Hepatocyte (in vitro differentiated cells): ENCODE measurements at regions not wholly inside any gene's neighbourhood (a gene's known extent, or its start where the extent isn't known, plus 50 kb on each side); places are given as distances from the start of the nearest gene placed in this dataset.

ENCODE experiments used
- DNase-seq: peaks from one replicate; pipeline ENCODE4 v3.0.0-alpha.2; 2016; ENCODE audit warnings: low spot score
- H2AFZ ChIP-seq: fragments of 200-600 bp; sonication (generic); 2 replicates; pipeline ENCODE4 v1.6.0; 2016; ENCODE audit warnings: antibody characterized with exemption, mild to moderate bottlenecking
- H3K27ac ChIP-seq: fragments of 200-600 bp; sonication (generic); 2 replicates; pipeline ENCODE4 v1.5.1; 2016; ENCODE audit warnings: mild to moderate bottlenecking
- H3K27me3 ChIP-seq: fragments of 200-600 bp; sonication (generic); 2 replicates; pipeline ENCODE4 v1.6.1; 2016
- H3K36me3 ChIP-seq: fragments of 200-600 bp; sonication (generic); replicated peaks from 2 replicates; pipeline ENCODE4 v1.5.1; 2016; ENCODE audit warnings: low read depth; ENCODE audit not compliant: insufficient read depth
- H3K4me1 ChIP-seq: fragments of 200-600 bp; sonication (generic); 2 replicates; pipeline ENCODE4 v1.5.1; 2016; ENCODE audit warnings: mild to moderate bottlenecking, moderate library complexity; ENCODE audit not compliant: insufficient read depth
- H3K4me2 ChIP-seq: fragments of 200-600 bp; sonication (generic); 2 replicates; pipeline ENCODE4 v1.6.0; 2016
- H3K4me3 ChIP-seq: fragments of 200-600 bp; sonication (generic); 2 replicates; pipeline ENCODE4 v1.5.1; 2016; ENCODE audit warnings: mild to moderate bottlenecking
- H3K79me2 ChIP-seq: fragments of 200-600 bp; sonication (generic); 2 replicates; pipeline ENCODE4 v1.6.0; 2017; ENCODE audit warnings: mild to moderate bottlenecking
- H3K9me2 ChIP-seq: fragments of 200-600 bp; sonication (generic); replicated peaks from 2 replicates; pipeline ENCODE4 v1.6.0; 2017; ENCODE audit warnings: mild to moderate bottlenecking; ENCODE audit not compliant: insufficient read depth
- H3K9me3 ChIP-seq: fragments of 200-600 bp; sonication (generic); 2 replicates; pipeline ENCODE4 v1.5.1; 2016; ENCODE audit warnings: low read depth, mild to moderate bottlenecking
- H4K20me1 ChIP-seq: fragments of 200-600 bp; sonication (generic); 2 replicates; pipeline ENCODE4 v1.6.0; 2016; ENCODE audit warnings: mild to moderate bottlenecking; ENCODE audit not compliant: insufficient read depth, poor library complexity, severe bottlenecking
- CTCF ChIP-seq: fragments of 200-600 bp; sonication (generic); IDR thresholded peaks from 2 replicates; pipeline ENCODE4 v1.5.1; 2016; ENCODE audit warnings: antibody characterized with exemption, mild to moderate bottlenecking; ENCODE audit not compliant: poor library complexity
- EZH2 ChIP-seq: fragments of 200-600 bp; sonication (generic); IDR thresholded peaks from 2 replicates; pipeline ENCODE4 v1.6.1; 2016; ENCODE audit warnings: antibody characterized with exemption, mild to moderate bottlenecking, borderline replicate concordance
- EZH2phosphoT487 ChIP-seq: fragments of 200-600 bp; sonication (generic); IDR thresholded peaks from one replicate; pipeline ENCODE4 v1.6.1; 2018; ENCODE audit warnings: antibody characterized with exemption, mild to moderate bottlenecking, low read depth, moderate library complexity; ENCODE audit not compliant: unreplicated experiment, severe bottlenecking
- WGBS: methylation state at CpG from one replicate; pipeline ENCODE4 v1.1.6; 2016; ENCODE audit warnings: low lambda C conversion rate; ENCODE audit errors: missing lambda C conversion rate; 5-methylcytosine and 5-hydroxymethylcytosine counted together

- H3K9me2 ChIP-seq, result no peaks in the 10 kb centered on the region
- H3K79me2 ChIP-seq, result no peaks in the 10 kb centered on the region
- no peaks in the 10 kb centered on the region for H3K4me1 ChIP-seq
- H3K4me2 ChIP-seq, result no peak overlapping the region
- no peaks in the 10 kb centered on the region for H4K20me1 ChIP-seq
- no peak overlapping the region for H3K4me3 ChIP-seq
- H3K36me3 ChIP-seq, result no peaks in the 10 kb centered on the region
- no peak overlapping the region for H2AFZ ChIP-seq
- TF ChIP-seq CTCF, result no peak
- no peak for TF ChIP-seq EZH2phosphoT487
- TF ChIP-seq EZH2, result no peak
- no peak overlapping the region for H3K27ac ChIP-seq
- no peak for DNase-seq
- H3K9me3 ChIP-seq, result no peaks in the 10 kb centered on the region
- WGBS, result 53% methylated on average over 6 of the region's 6 CpGs
- H3K27me3 ChIP-seq, result no peaks in the 10 kb centered on the region
Observed at GRCh38 chr18:40380686-40381439, 1574.2 kb upstream of the PIK3C3 start.

- DNase-seq, result no peak
- Histone ChIP-seq H3K9me3 (no peaks in the 10 kb centered on the region), H3K9me2 (no peaks in the 10 kb centered on the region), H3K36me3 (no peaks in the 10 kb centered on the region), H3K4me3 (no peak overlapping the region), H3K79me2 (no peaks in the 10 kb centered on the region), H3K27ac (no peak overlapping the region), H3K4me1 (no peaks in the 10 kb centered on the region), H3K4me2 (no peak overlapping the region), H2AFZ (no peak overlapping the region), H4K20me1 (no peaks in the 10 kb centered on the region), H3K27me3 (no peaks in the 10 kb centered on the region)
- 91% methylated on average over 1 of the region's 1 CpG for WGBS
- no peak for TF ChIP-seq EZH2
- no peak for TF ChIP-seq EZH2phosphoT487
- no peak for TF ChIP-seq CTCF
Observed at GRCh38 chr18:40375837-40376236, 1579.2 kb upstream of the PIK3C3 start.

GRCh38 chr18:40371673-40372072 is 1583.4 kb upstream of the PIK3C3 start:
- H3K27ac ChIP-seq, result no peak overlapping the region
- no peaks in the 10 kb centered on the region for H3K36me3 ChIP-seq
- no peak overlapping the region for H3K4me3 ChIP-seq
- no peaks in the 10 kb centered on the region for H3K9me2 ChIP-seq
- DNase-seq, result no peak
- TF ChIP-seq CTCF (no peak), EZH2phosphoT487 (no peak), EZH2 (no peak)
- H2AFZ ChIP-seq, result no peak overlapping the region
- H3K27me3 ChIP-seq, result no peaks in the 10 kb centered on the region
- H3K4me1 ChIP-seq, result no peaks in the 10 kb centered on the region
- H3K4me2 ChIP-seq, result no peak overlapping the region
- H4K20me1 ChIP-seq, result no peaks in the 10 kb centered on the region
- whole genome bisulfite sequencing, result 55% methylated on average over 1 of the region's 1 CpG
- H3K79me2 ChIP-seq, result no peaks in the 10 kb centered on the region
- no peaks in the 10 kb centered on the region for H3K9me3 ChIP-seq

GRCh38 chr18:40367576-40367975 is 1587.5 kb upstream of the PIK3C3 start:
- 78% methylated on average over 2 of the region's 2 CpGs for WGBS
- TF ChIP-seq EZH2 (no peak), EZH2phosphoT487 (no peak), CTCF (no peak)
- no peak overlapping the region for H2AFZ ChIP-seq
- no peaks in the 10 kb centered on the region for H3K9me2 ChIP-seq
- DNase-seq, result no peak
- no peaks in the 10 kb centered on the region for H4K20me1 ChIP-seq
- no peak overlapping the region for H3K4me3 ChIP-seq
- no peak overlapping the region for H3K4me2 ChIP-seq
- H3K4me1 ChIP-seq, result no peaks in the 10 kb centered on the region
- no peaks in the 10 kb centered on the region for H3K36me3 ChIP-seq
- no peaks in the 10 kb centered on the region for H3K27me3 ChIP-seq
- no peaks in the 10 kb centered on the region for H3K79me2 ChIP-seq
- no peak overlapping the region for H3K27ac ChIP-seq
- no peaks in the 10 kb centered on the region for H3K9me3 ChIP-seq
